Activated naive CD4-positive, alpha-beta T cell treated with Interleukin-2 at 50 U/mL for 16 hours (primary cell): ENCODE measurements at regions not wholly inside any gene's neighbourhood (a gene's known extent, or its start where the extent isn't known, plus 50 kb on each side); places are given as distances from the start of the nearest gene placed in this dataset.

Source experiments
- DNase-seq: peaks from one replicate; pipeline ENCODE4 v3.0.0-alpha.2; 2020

GRCh38 chr4:154086247-154086646 lies 297.4 kb upstream of the SFRP2 start:
- DNase-seq: no peak

GRCh38 chr4:154084864-154085263 lies 296.0 kb upstream of the SFRP2 start:
- no peak for DNase-seq

DNA sequence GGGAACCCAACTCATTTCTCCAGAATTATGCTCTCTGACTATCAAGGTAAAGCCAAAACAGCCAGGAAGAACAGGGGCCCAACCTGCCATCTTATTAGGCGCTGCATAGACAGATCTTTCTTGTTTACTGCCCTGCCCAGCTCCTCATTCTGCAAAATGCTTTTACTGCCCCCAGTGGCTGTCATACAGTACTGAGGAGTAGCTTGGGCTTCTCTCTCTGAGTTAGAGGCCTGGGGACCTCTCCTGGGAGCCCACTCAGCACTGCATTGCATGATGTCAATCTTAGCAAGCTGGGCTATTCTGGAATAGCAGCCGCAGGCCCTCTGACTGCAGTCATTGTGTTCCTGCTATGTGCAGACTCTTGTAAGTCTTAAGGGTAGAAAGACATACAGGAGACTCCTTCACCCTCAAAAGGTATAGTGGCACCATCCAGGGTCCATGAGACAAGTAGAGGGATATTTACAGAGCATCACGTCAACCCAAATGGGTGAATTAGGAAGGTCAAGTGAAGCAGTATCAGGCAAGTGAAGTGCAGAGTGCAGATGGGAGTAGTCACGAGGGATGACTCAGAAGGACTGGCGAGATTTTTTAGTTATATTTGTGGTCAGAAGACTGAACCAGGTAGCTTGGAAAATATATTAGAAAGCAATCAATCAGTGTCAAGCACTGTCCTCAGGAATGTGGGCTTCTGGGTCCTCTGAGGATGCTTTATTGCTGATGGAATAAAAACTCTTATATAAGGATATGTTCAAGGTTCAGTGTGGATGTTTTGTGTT lies 294.1 kb upstream of the SFRP2 start:
- no peak for DNase-seq

- DNase-seq: no peak
These were observed 292.5 kb upstream of the SFRP2 start for GRCh38 chr4:154081391-154081790.

DNA sequence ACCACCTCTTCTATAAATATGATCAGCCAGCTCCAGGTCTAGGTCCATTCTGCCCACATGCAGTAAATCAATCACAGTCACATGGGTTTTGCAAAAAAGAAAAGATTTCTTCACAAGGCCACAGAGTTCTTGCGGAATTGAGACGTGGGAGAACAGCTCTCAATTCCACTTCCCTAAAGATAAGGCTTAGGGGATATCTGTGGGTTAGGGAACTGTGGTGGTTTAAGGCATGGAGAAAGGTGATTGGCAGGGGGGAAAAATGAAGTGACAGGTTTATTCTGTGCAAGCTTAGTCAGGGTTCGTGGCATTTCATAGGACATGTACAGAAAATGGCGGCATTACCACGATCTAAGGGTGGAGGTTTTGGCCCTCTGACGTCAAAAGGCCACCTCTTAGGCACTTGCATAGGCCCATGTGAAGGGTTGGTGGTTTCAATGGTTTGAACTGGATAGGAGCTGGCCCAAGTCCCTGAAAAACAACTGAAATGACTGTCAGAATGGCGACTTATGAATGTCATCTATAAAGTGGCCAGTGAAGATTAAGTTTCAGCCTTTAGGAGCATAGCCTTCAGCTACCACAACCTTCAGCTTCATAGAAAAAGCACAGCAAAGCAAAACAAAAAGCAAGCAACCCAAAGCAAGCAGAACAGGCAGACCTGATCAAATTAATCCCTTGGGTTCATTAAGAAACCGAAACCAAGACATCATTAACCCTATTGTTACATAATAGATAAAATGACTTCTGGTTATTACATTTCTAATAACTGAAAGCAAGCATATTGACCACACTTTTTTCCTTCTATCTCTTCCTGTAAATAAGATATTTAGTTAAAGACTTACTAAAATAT lies 289.8 kb upstream of the SFRP2 start:
- DNase-seq: no peak

DNA sequence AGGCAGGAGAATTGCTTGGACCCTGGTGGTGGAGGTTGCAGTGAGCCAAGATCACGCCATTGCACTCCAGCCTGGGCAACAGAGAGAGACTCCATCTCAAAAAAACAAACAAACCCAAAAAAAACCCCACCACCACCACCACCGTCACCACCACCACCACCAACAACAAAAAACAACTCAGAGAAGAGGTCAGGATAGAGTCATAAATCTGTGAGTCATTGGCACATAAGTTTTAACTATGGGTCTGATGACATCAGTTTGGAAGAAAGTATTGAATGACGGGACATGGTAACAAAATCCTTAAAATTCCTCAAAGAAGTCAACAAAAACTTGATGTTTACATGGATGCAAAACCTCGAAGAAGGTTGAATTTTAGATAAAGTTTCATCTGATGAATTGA lies 288.0 kb upstream of the SFRP2 start:
- no peak for DNase-seq

GRCh38 chr4:154073107-154073822 lies 284.4 kb upstream of the SFRP2 start:
- DNase-seq: peak; percentile 2

DNA sequence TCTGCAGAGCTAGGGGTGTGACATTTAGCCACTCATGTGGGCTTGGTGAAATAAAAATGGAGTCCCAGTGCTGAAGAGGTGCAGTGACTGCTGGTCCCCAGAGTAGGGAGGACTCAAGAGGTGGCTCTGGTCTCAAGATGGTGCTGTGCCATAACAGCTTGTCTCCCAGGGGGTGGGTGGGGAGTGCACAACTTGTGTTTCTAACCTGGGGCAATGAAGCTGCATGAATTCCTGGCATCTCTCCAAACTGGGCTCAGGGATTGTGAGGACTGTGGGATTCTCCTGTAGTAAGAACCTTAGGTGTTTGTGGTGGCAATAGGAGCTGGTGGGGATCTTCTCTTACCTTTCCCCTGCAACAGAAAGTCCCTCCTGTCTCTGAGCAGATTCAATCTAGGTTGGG lies 278.9 kb upstream of the SFRP2 start:
- no peak for DNase-seq

GRCh38 chr4:154065368-154065767 lies 276.5 kb upstream of the SFRP2 start:
- DNase-seq: no peak

DNA sequence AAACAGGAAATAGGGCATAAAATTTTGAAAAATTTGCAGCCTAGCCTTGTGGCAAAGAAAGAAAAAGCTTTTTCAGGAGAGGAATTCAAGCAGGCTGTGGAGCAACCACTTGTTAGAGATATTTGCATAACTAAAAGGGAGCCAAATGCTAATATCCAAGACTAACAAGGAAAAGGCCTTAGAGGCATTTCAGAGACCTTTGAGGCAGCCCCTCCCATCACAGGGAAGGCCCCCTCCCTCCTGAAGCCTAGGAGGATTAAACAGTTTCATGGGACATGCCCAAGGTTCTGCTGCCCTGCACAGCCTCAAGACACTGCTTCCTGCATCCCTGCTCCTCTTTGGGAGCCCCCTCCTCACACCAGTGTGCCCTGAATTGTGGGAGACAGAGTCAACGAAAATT lies 275.4 kb upstream of the SFRP2 start:
- no peak for DNase-seq

DNA sequence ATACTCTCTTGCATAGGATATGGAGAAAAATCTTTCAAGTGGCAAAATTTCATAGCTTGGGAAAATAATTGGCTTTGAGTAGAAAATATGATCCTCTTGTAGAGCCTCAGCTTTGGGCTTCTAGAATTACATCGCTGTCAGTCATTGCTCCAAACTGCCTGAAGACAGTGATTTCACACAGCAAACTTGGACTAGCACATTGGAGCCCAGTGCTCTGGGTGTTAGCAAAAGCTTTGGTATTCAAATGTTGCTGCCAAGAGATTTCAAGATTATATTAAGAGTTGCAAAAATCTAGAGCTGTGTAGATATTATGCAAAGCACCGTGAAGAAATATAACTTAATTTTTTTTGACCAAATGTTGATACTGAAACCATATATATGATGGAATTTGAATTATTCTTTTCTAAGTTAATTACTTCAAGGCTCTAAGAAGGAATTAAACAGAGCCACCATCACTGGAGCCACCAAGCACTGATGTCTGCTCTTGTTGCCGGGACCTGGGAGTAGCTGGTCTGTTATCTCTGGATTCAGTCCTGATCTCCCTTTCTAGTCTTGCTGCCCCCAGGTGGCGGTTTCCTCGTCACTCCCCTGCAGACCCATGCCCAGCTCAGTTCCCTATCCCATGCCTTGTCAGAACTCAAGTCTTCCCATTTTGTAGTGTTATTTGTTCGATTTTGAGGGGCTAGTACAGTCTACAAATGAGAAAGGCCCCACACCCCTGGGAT lies 260.7 kb upstream of the SFRP2 start:
- DNase-seq: no peak

- no peak for DNase-seq
These were observed 258.9 kb upstream of the SFRP2 start for GRCh38 chr4:154047733-154048132.

DNA sequence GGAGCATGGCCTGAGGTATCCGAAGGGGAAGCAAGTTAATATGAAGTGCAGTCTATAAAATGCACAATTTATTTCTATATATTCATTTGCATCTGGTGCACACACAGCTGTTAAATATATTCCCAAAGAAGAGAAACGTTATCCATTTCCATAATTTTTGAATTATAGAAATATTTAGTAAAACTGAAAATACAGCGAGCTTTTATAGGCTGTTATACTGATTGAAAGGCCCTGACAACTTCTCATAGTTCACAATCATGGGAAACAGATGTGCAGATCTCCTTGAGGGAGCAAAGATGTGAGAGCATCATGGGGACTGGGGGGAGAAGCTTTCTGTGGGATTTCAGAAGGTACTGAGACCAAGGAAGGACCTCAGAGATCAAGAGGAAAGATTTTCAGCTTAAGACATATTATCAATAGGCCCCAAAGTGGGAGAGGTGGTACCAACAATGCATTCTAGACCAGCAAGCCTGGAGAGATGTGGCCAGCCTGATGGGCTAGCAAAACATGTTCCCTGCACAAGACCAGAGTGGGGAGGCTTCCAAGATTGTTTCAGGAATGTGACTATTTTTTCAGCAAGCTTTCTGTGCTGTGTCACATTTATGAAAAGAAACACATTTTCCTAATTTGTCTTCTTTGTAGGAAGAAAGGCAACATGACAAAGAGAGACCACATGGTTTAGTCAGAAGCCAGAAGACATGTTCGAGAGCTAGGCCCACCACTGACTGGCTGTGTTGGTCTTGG lies 256.0 kb upstream of the SFRP2 start:
- no peak for DNase-seq

DNA sequence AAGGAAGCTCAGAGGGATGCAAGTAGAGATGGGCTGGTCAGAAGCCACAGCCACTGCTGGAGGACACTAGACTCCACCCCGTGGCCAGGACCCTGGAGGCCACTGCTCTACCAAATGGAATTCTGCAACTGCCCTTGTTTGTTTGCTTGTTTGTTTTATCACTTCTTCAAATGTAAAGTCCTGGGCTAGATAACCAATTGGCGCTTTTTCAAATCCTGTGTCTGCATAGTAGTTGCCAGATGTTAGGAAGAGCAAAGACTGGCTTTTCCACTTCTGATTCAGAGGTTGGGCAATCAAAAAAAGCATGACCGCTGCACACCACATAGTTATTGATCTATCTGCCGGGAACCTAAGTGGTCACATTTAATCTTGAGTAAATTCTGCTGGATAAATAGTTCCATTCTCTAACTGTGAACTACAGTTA lies 255.2 kb upstream of the SFRP2 start:
- no peak for DNase-seq

- DNase-seq: no peak
These were observed 252.8 kb upstream of the SFRP2 start for GRCh38 chr4:154041640-154042039.

- no peak for DNase-seq
These were observed 250.8 kb upstream of the SFRP2 start for GRCh38 chr4:154039435-154040343.

GRCh38 chr4:154036856-154037255 lies 248.0 kb upstream of the SFRP2 start:
- DNase-seq: no peak

DNA sequence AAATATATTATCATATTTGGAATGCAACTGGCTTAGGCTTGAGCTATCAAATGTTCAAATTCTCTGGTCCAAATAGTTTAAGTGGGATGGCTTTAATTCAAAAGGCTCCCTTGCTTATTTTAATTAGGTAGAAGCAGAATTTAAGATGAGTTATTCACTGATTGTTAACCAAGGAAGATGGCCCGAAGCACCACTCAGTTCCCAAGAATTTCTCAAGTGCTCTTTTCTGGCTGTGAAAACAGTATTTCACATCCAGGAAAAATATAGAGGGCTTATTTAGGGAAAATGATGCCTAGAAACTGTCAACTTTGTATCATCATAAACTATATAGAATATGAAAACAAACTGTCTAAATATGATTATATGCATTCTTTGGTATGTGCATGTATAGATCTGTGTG lies 246.5 kb upstream of the SFRP2 start:
- DNase-seq: no peak

- no peak for DNase-seq
These were observed 245.0 kb upstream of the SFRP2 start for GRCh38 chr4:154033921-154034320.

- DNase-seq: no peak
These were observed 244.0 kb upstream of the SFRP2 start for GRCh38 chr4:154032914-154033313.

DNA sequence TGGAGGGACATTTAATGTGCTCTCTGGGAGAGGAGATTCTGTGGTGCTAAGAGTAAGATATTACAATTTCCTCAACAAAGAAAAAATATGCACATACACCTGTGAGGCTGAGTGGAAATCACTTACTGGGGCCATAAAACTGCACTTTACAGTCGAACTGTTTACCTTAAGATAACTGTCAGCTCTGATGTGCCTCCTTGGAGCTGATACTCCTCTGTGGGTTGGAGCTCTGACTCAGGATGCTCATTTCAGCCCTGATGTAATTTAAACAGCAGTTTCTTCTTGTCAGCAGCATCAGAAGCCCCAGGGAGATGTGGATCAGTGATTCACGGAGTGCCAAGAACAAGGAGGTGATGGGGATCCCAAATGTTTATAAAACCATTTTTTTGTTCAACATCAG lies 241.9 kb upstream of the SFRP2 start:
- DNase-seq: no peak
